Skeletal muscle tissue (tissue), 3 donors: ENCODE measurements at regions not wholly inside any gene's neighbourhood (a gene's known extent, or its start where the extent isn't known, plus 50 kb on each side); places are given as distances from the start of the nearest gene placed in this dataset.

Experiments
- H3K27ac ChIP-seq: one replicate; pipeline ENCODE4 v1.7.0; 2013; ENCODE audit warnings: mild to moderate bottlenecking, low read depth, low read length, inconsistent platforms
- H3K27me3 ChIP-seq, 3 donors: one replicate each; pipeline ENCODE4 v1.7.0; 2013; ENCODE audit warnings: low read length in 3 of 3; ENCODE audit not compliant: control insufficient read depth in 3 of 3, insufficient read depth in 3 of 3
- H3K36me3 ChIP-seq, 3 donors: one replicate each; pipeline ENCODE4 v1.7.0; 2013; ENCODE audit warnings: low read length in 3 of 3; ENCODE audit not compliant: control insufficient read depth in 3 of 3, insufficient read depth in 3 of 3
- H3K4me1 ChIP-seq, 3 donors: one replicate each; pipeline ENCODE4 v1.7.0; 2013; ENCODE audit warnings: low read length in 3 of 3, mild to moderate bottlenecking in 3 of 3; ENCODE audit not compliant: control insufficient read depth in 3 of 3, insufficient read depth in 3 of 3
- H3K4me3 ChIP-seq, 3 donors: one replicate each; pipeline ENCODE4 v1.7.0; 2013; ENCODE audit warnings: low read length in 3 of 3
- H3K9ac ChIP-seq, 3 donors: one replicate each; pipeline ENCODE4 v1.7.0; 2013; ENCODE audit warnings: low read length in 3 of 3, mild to moderate bottlenecking in 3 of 3, moderate library complexity in 2 of 3, low read depth in 1 of 3
- H3K9me3 ChIP-seq, 3 donors: one replicate each; pipeline ENCODE4 v1.7.0; 2013; ENCODE audit warnings: low read length in 3 of 3; ENCODE audit not compliant: control insufficient read depth in 3 of 3
- donor health status: Osteomylitis.

GRCh38 chr7:22645418-22646181 lies 81.4 kb upstream of the IL6 start:
- Histone ChIP-seq H3K36me3 (no peaks in the 10 kb centered on the region), H3K9ac (no peak overlapping the region), H3K4me1 (no peaks in the 10 kb centered on the region), H3K4me3 (no peak overlapping the region), H3K9me3 (peaks cover 5 to 8% (median 6%) of the 10 kb centered on the region in 3 donors), H3K27ac (no peak overlapping the region), H3K27me3 (no peaks in the 10 kb centered on the region)

DNA sequence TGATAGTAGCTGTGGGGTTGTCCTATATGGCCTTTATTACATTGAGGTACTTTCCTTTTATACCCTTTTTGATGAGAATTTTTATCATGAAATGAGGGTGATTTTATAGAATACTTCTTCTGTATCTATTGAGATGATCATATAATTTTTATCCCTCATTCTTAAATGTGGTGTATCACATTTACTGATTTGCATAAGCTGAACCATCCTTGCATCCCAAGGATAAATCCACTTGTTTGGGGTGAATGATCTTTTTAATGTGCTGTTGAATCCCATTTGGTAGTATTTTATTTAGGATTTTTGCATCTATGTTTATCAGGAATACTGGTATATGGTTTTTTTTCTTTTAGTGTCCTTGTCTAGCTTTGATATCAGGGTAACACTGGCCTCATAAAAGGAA lies 84.5 kb upstream of the IL6 start:
- no peaks in the 10 kb centered on the region for H3K4me1 ChIP-seq
- no peak overlapping the region for H3K27ac ChIP-seq
- peaks cover 5 to 8% (median 6%) of the 10 kb centered on the region in 3 donors for H3K9me3 ChIP-seq
- H3K4me3 ChIP-seq = no peak overlapping the region
- no peaks in the 10 kb centered on the region for H3K36me3 ChIP-seq
- no peaks in the 10 kb centered on the region for H3K27me3 ChIP-seq
- no peak overlapping the region for H3K9ac ChIP-seq

DNA sequence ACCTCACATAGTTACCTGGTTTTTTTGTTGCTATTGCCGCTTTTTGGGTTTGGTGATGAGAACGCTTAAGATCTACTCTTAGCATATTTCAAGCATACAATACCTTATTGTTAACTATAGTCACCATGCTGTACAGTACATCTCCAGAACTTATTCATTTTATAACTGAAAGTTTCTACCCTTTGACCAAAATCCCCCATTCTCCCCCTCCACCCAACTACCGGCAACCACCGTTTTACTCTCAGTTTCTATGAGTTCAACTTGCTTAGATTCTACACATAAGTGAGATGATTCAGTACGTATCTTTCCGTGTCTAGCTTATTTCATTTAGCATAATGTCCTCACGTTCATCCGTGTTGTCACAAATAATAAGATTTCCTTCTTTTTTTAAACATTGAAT lies 86.7 kb upstream of the IL6 start:
- Histone ChIP-seq H3K9ac (no peak overlapping the region), H3K4me1 (peaks cover 0 to 1% (median under 1%) of the 10 kb centered on the region in 3 donors), H3K27ac (no peak overlapping the region), H3K4me3 (no peak overlapping the region), H3K9me3 (peaks cover 0 to 5% (median 2%) of the 10 kb centered on the region in 3 donors), H3K27me3 (no peaks in the 10 kb centered on the region), H3K36me3 (no peaks in the 10 kb centered on the region)

DNA sequence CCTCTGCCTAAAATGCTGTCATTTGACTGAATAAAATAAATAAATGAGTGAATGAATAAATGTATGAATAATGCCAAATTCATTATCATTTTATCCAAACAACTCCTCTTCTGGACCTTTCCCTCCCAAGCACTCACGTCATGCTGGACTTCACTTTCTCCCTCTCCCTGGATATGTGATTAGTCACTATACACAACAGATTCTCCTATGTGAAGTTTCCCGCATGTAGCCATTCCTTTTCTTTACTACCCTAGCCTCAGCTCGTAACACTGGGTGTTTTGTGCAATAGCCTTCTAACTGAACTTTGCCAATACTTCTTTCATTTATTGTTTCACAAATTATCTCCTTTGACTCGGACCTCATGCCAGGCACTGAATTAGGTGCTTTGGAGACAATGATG lies 87.6 kb upstream of the IL6 start:
- H3K27me3 ChIP-seq = no peaks in the 10 kb centered on the region
- H3K4me3 ChIP-seq = no peak overlapping the region
- no peak overlapping the region for H3K9ac ChIP-seq
- peaks cover 0 to 5% (median under 1%) of the 10 kb centered on the region in 3 donors for H3K9me3 ChIP-seq
- no peaks in the 10 kb centered on the region for H3K36me3 ChIP-seq
- H3K4me1 ChIP-seq = peaks cover 0 to 8% (median 3%) of the 10 kb centered on the region in 3 donors
- H3K27ac ChIP-seq = no peak overlapping the region

DNA sequence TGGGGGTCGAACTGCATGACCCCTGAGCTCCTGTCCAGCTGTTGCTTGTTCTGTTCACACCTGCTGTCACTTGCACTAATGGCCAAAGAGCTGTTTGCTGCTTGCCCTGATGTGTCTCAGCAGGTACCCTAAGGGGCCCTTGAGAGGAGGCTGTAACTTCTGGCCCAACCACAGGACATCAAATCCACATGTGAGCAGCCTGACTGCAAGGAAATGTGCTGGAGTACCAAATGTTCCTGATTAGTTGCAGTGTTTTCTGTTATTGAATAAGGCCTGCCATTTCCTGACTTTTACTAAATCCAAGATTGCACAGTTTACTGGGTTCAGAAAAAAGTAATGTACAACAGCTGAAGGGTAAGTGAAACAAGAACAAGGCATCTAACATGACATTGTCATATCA lies 91.7 kb upstream of the IL6 start:
- H3K9ac ChIP-seq = no peak overlapping the region
- no peaks in the 10 kb centered on the region for H3K27me3 ChIP-seq
- no peaks in the 10 kb centered on the region for H3K9me3 ChIP-seq
- H3K4me1 ChIP-seq = peaks cover 0 to 9% (median 3%) of the 10 kb centered on the region in 3 donors
- no peaks in the 10 kb centered on the region for H3K36me3 ChIP-seq
- no peak overlapping the region for H3K4me3 ChIP-seq
- H3K27ac ChIP-seq = no peak overlapping the region

DNA sequence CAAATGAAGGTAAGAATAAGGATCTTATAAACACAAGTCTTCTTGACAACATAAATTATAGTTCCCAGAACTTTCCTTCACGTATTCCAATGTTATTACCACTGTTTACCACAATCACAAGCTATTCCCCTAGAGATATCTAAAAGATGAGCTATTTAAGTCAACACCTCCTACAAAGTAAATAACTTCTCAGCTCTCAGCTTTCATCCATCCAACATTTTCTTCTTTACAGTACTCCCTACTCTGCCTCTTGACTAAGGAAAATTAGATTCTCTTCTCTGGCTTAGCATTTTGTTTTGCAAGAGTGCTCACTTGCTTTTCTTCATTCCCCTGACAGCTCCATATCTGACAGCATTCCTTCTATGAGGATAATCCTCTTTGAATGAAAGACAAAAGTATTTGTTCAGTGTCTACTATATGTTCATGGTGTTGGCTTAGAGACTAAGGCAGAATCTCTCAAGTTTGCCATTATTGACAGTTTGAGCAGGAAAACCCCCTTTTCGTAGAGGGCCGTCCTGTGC lies 93.0 kb upstream of the IL6 start:
- Histone ChIP-seq H3K27me3 (no peaks in the 10 kb centered on the region), H3K27ac (peak overlapping the region; percentile 2), H3K4me1 (peaks cover 0 to 9% (median 3%) of the 10 kb centered on the region in 3 donors), H3K4me3 (no peak overlapping the region), H3K9me3 (no peaks in the 10 kb centered on the region), H3K36me3 (no peaks in the 10 kb centered on the region), H3K9ac (no peak overlapping the region)

DNA sequence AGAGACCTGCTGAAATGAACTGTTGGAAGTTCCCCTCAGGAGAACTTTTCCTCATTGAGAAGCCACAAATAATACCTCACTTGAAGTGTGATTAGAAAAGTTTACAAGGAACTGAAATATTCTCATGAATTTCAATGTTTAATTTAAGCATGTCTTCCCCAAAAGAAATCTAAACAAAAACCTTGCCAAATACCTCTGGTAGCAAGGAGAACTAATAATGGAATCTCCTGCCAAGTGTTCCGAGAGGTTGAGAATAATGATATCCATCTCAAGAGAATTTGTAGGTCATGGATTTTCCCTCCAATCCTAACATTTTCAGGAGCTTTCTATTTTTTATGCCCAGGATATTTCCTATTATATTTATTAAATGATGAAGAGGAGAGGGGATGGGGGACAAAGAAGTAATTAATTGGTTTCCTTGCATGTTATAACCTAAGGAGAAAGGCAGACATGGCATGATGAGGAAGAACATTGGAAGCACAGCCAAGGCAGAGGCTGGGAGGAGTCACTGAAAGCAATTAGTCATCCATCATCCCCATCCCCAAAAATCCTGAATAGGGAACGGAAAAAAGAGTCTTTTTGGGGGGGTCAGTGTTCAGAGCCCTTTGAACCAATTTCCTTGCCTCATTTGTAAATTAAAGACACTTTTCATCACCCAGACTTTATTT lies 93.6 kb upstream of the IL6 start:
- Histone ChIP-seq H3K27me3 (no peaks in the 10 kb centered on the region), H3K4me1 (peaks cover 0 to 9% (median 3%) of the 10 kb centered on the region in 3 donors), H3K36me3 (no peaks in the 10 kb centered on the region), H3K9me3 (no peaks in the 10 kb centered on the region), H3K27ac (peak overlapping the region; percentile 2), H3K9ac (no peak overlapping the region), H3K4me3 (no peak overlapping the region)

DNA sequence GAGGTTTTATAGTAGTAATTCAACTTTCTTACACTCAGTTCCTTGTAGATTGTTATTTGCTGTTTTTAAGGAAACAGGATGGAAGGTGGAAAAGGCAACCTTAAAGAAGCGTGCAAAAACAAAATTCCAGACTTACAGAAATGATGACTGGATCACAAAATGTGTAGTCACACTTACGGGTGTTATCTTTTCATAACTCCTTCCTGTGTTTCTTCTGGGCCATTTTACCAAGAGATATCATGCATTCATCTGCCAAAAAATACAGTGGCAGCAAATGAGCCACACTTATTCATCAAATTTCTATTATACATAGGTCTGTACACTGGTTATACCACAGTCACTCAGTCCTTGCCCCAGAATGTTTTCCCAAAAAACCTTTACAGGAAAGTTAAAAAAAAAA lies 94.3 kb upstream of the IL6 start:
- no peak overlapping the region for H3K4me3 ChIP-seq
- H3K27ac ChIP-seq = no peak overlapping the region
- H3K9me3 ChIP-seq = no peaks in the 10 kb centered on the region
- no peaks in the 10 kb centered on the region for H3K36me3 ChIP-seq
- H3K4me1 ChIP-seq = peaks cover 0 to 9% (median 3%) of the 10 kb centered on the region in 3 donors
- H3K27me3 ChIP-seq = no peaks in the 10 kb centered on the region
- H3K9ac ChIP-seq = no peak overlapping the region

DNA sequence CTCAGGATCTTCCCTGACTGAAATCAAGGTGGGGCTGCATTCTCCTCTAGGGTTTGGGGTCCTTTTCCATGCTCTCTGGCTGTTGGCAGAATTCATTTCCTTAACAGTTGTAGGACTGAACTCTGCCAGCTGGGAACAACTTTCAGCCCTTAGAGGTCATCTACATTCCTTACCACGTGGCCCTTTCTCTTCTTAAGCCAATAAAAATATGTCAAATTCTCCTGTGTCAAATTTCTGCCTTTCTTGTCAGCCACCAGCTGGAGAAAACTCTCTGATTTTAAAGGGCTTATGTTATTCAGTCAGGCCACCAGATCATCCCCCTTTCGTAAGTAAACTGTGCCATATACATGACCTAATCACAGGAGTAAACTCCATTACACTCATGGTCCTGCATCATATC lies 95.3 kb upstream of the IL6 start:
- Histone ChIP-seq H3K9me3 (no peaks in the 10 kb centered on the region), H3K9ac (no peak overlapping the region), H3K27me3 (no peaks in the 10 kb centered on the region), H3K27ac (no peak overlapping the region), H3K4me1 (peaks cover 0 to 9% (median 3%) of the 10 kb centered on the region in 3 donors), H3K4me3 (no peak overlapping the region), H3K36me3 (no peaks in the 10 kb centered on the region)

DNA sequence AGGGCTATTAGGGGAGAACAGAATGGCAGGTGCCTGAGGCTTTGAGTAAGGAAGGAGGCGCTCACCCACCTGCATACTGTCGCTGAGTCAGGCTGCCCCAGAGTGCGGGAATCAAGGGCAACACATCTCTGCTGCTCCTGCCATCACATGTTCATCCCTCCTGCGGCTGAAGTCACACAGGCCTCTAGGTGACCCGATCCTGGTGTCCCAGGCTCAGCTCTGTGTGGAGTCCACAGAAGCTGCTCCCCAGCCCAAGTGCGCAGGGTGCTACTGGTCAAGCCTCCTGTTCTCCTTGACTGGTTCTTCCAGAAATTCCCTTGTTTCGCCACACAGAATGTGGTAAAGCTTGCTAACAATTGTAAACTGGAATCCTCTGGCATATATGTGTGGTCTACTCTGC lies 96.9 kb upstream of the IL6 start:
- H3K27me3 ChIP-seq = no peaks in the 10 kb centered on the region
- no peak overlapping the region for H3K27ac ChIP-seq
- H3K4me3 ChIP-seq = no peak overlapping the region
- no peaks in the 10 kb centered on the region for H3K9me3 ChIP-seq
- H3K9ac ChIP-seq = no peak overlapping the region
- peaks cover 0 to 6% (median 0%) of the 10 kb centered on the region in 3 donors for H3K4me1 ChIP-seq
- no peaks in the 10 kb centered on the region for H3K36me3 ChIP-seq
